ENCODE measurements at regions not wholly inside any gene's neighbourhood (a gene's known extent, or its start where the extent isn't known, plus 50 kb on each side); places are given as distances from the start of the nearest gene placed in this dataset.
"Not testable (repeated sequence)": the region's sequence is repeated elsewhere in the genome, so short reads cannot be mapped to it uniquely, and the experiment has no call there.

DNA sequence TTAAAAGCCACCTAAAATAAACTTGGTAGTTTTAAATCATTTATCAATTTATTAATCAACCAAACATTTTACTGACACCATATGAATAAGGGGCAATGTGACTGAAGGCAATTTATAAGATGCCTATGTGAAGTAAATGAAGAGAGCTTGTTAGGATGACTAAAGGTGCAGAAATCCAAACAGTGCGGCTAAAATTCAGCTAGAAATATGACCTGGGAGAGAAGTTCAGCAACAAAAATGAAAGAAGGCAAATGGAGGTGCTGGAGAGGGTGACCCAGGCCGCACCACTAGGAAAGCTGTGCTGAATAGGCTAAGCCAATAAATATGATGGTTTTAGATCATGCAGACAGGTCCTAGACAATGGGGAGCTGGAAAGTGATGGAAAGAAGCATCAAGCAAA is 403.7 kb downstream of the BTG1 start:
- no peak for DNase-seq (ENCODE audit: low spot score)

DNA sequence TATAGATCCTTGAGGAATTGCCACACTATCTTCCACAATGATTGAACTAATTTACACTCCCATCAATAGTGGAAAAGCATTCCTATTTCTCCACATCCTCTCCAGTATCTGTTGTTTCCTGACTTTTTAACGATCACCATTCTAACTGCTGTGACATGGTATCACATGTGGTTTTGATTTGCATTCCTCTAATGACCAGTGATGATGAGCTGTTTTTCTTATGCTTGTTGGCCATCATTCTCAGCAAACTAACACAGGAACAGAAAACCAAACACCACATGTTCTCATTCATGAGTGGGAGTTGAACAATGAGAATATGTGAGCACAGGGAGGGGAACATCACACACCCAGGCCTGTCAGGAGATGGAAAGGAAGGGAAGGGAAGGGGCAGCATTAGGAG is 411.8 kb downstream of the BTG1 start:
- DNase-seq (ENCODE audit: low spot score), result not testable (repeated sequence)

DNA sequence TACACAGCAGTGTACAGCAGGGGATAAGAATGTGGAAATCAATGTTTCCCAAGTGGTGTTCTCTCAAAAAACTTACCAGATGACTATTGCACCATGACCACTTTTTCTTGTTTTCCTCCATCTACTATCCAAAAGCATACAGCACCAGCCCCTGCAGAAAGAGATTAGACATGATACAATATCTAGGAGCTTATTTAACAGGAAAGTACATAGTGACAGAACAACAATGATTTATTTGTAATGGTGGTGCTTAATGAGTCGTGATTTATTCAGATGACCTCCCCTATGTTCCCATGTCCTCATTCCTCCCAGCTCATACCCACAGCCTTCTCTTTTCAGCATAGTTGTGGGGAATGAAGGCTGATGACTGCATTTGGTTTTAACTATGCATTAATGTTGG is 413.6 kb downstream of the BTG1 start:
- no peak for DNase-seq (ENCODE audit: low spot score)

DNA sequence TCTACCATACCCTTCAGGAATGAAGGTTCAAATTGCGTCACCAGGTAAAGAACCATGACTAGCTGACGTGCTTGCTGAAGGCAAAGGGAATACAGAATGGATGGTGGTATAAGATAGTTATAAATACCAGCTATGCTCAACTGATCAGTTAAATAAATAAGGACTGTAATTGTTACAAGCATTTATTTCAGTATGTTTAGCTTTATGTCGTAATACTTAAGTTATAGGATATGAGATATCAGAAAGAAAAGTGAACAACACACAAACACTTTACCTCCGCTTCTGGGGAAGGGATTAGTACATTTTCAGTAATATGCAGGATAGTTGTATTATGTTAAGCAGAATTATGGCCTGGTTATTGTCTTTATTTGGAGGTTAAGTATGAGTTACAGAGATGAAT is 416.1 kb downstream of the BTG1 start:
- DNase-seq (ENCODE audit: low spot score), result no peak

DNA sequence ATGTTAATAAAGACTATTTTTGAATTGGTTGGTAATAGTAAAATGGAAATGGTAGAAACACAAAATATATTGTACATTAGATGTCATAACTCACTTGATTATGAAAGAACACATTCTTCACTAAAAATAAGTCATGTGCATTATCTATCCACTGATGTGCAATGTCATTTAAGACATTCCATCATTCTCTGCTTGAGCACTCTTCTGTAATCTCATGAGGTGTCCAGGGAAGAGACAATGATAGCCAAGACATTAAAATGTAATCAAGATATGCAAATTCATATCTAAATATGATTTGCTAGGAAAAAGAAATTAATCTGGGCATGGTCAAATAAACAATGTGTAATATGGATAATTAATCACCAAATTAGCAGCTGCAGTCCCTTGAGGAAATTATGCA is 422.5 kb downstream of the BTG1 start:
- no peak for DNase-seq (ENCODE audit: low spot score)

DNA sequence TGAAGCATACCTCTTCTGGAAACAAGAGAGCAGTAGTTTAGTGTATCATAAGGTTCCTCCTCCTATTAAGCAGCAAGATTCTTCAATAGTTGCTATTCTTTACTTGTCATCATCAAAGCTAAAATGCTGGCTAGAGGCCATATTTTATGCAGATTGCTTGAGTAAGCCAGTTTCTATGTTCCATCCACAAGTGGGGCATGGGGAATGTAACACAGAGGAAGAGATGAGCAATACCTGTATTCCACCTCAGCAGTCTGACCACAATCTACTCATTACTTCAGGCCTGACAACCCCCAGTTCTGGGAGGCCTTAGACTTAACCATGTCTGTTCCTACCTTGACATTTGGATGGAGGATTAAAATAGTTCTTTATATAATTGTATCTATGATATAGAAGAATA is 423.6 kb downstream of the BTG1 start:
- DNase-seq (ENCODE audit: low spot score), result no peak

DNA sequence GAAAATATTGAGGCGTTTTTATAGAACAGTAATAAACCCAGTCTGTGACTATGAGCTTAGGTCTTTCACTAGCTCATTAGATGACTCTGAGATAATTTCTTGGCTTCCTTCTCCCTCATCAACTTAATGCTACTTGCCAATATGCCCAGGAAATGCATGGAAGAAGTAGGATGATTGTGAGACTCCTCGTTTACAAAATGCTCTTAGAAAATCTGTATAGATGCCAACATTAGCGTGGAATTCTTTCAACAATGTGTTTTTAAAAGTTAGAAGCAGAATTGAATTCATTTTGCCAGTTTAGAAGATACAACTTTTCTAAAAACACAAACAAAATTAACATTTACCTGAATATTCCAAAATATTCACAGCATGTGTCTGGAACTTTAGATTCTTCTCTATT is 424.6 kb downstream of the BTG1 start:
- DNase-seq (ENCODE audit: low spot score), result no peak

DNA sequence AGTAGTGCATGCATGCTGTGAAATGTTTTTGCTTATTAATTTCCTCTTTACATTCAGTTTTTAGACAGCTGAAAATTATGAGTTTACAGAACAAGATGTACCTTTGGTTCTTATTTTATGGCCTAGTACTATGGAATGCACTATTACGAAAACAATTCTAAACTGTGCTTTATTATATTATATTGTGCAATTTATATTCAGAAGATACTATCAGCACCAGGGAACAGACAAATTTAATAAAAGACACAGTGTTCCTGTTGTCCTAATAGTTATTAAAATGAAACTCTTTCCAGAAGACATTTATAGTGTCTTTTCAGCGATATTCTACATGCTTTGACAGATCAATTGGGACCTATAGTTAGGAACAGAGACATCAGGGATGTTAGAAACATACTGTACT is 427.3 kb downstream of the BTG1 start:
- DNase-seq (ENCODE audit: low spot score), result no peak

DNA sequence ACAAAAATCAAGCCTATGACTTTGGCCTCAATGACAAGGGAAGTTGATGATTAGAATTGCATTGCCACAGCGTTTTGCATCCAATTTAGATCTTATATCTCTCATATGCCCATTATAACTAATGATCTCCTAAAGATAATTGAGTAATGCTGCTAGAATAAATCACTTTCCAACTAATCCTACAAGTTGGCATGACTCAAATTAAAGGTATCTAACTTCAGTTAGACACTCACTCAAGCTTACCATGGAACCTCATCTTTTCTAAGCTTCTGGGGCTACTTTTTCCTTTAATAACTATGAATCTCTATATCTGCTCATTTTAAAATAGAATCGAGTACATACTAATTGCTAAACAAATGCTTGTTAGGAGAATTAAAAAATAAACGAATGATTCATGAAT is 427.8 kb downstream of the BTG1 start:
- no peak for DNase-seq (ENCODE audit: low spot score)

DNA sequence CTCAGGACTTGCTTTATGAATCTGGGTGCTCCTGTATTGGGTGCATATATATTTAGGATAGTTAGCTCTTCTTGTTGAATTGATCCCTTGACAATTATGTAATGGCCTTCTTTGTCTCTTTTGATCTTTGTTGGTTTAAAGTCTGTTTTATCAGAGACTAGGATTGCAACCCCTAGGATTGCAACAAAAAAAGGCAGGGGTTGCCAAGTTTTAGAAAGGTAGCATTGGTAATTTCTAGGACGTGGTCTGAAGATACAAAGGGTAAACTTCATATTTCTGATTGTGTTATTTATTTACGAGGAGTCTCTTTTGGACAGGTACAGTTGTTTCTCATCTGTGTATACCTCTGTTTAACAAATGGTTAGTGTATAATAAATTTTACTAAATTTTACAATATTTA is 433.7 kb downstream of the BTG1 start:
- not testable (repeated sequence) for DNase-seq (ENCODE audit: low spot score)

DNA sequence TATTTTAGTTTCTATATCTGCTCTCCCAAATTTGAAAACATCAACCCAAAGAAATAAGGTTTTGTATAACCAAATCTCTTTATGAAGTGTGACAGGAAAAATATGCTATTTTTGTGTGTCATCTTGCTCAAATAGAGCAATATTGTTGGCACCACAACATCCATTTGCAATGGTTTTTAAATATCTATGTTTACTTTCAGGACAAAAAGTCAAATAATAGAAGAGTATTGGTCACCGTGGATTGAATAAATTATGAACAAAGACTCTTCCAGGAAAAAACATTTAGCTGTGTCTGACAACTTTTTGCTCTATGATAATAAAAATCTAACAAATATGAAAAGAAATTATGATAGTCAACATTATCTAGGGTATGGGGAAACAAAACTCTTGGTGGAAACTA is 439.2 kb downstream of the BTG1 start:
- no peak for DNase-seq (ENCODE audit: low spot score)

DNA sequence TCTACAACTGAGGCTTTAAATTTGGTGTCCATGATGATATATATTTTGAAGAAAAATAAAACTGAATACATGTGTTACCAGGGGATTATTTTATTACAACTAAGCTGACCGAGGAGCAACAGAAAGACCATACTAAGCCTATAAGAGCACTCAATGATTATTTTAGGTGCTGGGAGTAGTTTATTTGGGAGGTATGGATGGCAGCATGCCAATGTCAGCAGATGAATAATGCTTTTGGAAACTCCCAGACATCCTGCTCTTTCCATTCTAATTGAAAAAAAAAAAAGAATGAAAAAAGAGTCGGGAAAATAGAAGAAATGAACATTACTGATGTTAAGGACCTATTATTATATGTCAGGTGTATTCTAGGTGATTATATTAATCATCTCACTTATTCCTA is 441.2 kb downstream of the BTG1 start:
- DNase-seq (ENCODE audit: low spot score), result no peak

DNA sequence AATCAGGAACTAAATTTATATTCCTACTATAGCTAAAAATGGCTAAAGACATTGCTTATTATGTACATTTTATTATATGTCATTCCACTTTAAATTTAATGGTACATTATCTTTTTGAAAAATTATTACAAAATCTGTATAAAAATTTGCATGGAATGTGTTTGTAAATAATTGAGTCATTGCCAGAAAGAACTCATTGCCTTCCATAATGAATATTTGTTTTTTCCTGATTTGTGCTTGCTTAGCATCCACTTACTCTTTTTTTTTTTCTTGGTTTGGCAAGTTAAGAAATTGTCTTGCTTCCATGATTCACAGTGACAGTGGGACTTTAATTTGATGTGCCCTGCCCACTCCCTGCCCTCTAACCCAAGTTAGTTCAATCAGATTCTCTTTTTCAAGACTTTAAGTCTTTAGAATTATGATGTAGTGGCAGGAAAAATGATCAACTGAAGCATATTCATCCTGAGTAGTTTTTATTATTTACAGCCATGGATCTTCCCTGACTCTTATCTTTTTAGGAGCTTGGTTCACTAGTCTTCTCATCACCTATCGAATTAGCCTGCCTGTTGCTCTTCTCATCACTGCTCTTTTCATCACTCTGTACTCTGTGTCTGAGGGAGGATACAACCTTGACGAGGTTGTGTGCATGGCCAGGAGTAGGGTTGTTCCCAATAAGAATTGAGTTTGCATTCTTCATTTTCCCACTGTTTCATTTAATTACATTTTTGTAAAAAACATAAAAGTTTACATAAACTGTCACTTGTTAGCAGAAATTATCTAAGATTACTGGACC is 442.0 kb downstream of the BTG1 start:
- no peak for DNase-seq (ENCODE audit: low spot score)

DNA sequence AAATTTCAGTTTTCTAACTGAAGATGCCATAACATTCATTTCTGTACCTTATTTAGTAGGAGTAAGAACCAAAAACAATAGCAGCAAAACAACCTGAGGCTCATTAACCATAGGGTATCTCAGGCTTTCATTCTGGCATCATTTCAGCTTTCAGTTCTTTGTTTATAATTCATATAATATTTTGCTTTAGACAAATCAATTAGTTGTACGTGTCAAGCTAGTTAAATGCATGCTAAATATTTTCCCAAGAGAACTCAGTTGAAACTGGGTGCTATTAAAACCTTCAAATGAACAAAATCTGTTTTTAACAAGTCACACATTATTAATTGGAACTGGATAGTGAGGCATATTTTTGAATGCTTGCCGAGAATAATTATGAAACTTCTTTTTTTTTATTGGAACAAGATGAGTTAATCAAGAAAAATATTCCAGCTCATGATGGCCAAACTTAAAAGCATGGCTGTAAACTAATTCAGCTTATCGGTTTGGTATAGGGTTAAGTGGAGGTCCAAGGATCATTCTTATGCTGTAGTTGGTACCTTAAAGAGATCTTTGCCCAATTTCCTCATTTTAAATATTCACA is 442.7 kb downstream of the BTG1 start:
- no peak for DNase-seq (ENCODE audit: low spot score)

DNA sequence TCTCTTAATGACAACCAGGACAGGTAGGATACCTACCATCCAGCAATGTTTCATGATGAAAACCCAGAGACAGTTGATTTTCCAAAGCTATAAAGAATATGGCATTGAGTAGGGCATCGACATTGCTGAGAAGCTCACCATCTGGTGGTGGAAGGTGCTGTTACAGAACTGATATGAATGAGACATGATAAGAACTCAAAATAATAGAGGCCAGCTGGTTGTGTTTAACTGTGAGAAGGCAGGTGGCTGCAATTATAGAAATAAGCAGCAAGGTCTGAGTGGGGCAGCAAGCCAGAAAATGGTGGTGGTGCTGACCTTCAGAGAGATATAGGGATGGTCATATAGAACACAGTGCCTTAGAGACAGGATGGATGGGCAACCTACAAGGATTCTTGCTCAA is 449.7 kb downstream of the BTG1 start:
- no peak for DNase-seq (ENCODE audit: low spot score)

DNA sequence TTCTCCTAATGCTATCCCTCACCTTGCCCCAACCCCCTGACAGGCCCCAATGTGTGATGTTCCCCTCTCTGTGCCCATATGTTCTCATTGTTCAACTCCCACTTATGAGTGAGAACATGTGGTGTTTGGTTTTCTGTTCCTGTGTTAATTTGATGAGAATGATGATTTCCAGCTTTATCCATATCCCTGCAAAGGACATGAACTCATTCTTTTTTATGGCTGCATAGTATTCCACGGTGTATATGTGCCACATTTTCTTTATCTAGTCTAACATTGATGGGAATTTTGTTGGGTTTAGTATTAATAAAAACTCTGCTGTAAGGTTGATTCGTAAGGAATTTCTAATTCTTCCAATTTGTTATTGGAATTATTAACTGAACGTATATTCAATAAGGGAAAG is 450.2 kb downstream of the BTG1 start:
- DNase-seq (ENCODE audit: low spot score), result not testable (repeated sequence)

DNA sequence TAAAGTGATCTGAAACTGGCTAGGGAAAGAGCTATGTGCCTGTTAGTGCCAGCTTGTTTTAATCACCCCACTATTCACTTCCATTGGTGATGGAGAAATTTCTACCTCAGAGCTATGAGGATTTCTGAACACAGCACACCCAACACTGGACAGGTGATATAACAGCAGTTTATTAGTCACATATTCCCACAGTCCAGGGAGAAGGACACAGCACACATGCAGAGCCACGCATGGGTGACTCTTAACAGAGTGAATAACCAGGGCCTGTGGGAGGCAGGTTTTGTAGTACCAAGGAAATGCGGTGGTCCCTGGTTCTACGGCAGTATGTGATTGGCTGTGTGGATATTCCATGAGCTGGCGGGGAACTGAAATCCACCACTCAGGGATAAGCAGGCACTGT is 455.1 kb downstream of the BTG1 start:
- DNase-seq (ENCODE audit: low spot score), result no peak

DNA sequence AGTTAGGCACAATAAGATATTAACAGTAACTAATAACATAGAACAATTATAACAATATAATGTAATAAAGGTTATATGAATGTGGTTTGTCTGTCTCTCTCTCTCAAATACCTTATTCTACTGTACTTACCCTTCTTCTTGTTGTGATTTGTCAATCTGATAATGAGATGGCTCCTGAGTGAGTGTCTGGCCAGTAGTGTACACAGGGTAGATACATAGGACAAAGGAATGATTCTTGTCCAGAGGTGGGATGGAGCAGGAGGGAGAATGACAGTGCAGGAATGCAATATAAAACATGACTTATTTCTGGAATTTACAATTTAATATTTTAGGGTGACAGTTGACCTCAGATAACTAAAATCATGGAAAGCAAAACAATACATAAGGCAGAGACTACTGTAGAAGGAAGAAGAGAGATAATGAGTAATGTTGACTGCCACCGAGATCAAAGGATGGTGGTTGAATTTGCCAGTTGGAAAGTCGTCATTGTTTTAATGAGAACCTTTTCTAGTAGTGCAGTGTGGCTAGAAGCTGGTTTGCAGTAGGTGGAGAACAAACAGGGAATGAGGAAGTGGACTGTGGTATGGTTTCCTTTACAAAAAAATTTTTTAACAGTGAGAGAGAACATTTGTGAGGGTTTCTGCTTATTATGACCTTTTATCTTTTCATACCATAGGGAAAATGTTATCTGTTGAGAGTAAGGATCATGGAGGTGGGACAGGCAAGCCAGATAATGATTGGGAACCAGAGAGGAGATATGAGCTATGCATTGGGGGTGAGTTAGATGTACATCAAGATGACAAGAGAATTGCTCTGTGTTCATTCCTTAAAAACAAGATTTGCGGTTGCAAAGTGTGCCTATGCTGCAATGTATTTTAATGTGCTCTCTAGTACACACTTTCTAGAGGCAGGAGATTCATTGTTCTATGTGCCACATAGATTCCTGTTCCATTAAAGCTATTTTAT is 458.3 kb downstream of the BTG1 start:
- no peak for DNase-seq (ENCODE audit: low spot score)

DNA sequence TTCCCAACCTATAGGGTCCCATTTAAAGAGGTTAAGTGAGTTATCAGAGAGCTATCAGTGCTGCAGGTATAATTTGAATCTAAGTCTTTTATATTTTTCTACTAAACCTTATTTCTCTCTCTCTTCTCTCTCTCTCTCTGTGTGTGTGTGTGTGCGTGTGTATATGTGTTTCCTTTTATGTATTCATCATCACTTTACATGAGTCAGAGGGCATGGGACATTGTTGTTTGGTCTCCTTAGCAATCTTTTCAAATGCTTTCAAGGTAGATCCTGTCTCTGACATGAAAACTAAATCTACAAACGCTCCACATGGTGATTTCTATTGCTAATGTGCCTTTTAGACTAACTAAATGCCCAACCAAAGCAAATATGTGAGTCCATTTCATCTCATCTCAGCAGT is 459.7 kb downstream of the BTG1 start:
- no peak for DNase-seq (ENCODE audit: low spot score)

DNA sequence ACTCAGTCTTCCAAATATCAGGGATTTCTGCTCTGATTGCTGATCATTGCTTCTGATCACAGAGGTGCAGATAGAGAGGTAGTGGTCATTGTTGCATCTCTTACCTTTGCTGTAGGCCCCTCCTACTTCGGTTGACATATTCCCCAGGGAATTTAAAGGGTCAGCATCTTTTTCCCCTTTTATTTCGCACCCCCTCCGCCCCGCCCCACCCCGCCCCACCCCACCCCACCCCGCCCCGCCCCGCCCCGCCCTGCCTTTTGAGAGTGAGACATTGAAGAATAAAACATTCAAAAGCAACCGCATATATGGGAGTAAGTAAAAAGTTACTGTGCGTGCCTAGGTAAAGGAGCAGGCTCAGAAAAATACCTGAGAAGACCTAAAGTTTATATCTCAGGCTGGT is 463.9 kb downstream of the BTG1 start:
- no peak for DNase-seq (ENCODE audit: low spot score)

DNA sequence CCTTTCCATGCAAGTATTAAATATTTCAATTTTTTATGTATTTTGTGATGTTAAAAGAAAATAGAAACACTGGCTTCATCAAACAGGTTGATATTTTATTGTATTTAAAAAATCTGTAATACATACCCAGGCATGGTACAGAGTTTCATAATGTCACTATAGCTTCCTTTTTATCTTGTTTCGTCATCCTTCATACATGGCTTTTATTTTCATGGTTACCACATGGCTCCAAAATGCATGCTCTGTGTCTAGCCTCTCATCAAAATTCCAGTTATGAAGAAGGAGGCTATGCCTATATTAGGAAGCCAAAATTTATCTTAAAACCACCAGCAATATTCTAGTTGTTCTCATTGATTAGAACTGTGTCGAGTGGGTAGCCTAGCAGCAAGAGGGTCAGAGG is 464.8 kb downstream of the BTG1 start:
- DNase-seq (ENCODE audit: low spot score), result no peak

DNA sequence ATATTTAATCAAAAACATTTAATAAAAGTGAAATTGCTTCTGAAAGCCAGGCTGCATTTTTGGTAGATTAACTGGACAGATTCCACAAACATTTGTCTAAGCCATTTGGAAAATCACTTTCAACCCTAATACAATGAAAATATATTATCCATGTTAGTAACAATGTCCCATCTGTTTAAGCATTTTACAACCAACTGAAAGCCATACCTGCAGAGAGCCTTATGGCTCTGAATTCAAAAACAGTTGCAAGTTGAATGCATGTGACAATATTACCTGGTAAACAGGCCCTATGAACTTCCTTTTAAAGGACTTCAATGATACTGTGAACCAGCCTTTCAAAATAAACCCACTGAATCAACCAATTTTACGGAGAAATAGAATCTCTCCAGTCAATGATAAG is 468.1 kb downstream of the BTG1 start:
- no peak for DNase-seq (ENCODE audit: low spot score)

DNA sequence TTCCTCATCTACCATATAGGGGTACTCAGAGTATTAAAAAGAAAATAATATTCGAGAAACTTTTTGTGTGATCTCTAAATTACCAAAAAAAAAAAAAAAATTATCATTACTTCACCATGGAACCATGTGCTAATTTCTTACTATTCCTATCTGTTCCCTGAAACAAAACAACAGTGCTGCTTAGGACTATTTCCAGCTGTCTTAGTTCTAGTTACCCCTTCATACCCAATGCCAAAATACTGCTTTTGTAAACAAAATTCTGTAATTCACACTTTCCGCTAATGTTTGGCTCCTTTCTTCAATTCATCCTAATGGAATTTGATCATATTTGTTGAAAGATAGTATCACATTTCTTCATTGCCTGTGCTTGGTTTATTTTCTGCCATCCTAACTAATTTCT is 470.2 kb downstream of the BTG1 start:
- no peak for DNase-seq (ENCODE audit: low spot score)

Measured in ecto neural progenitor cell (in vitro differentiated cells).